SU-DHL-6 (cell line): ENCODE measurements at regions not wholly inside any gene's neighbourhood (a gene's known extent, or its start where the extent isn't known, plus 50 kb on each side); places are given as distances from the start of the nearest gene placed in this dataset.

ENCODE experiments used
- CTCF ChIP-seq: fragments of 200-600 bp; sonication (generic); IDR thresholded peaks from one replicate; pipeline ENCODE4 v1.5.1; 2017; ENCODE audit warnings: antibody characterized with exemption, mild to moderate bottlenecking, low read length, moderate library complexity; ENCODE audit not compliant: insufficient read depth, poor library complexity, severe bottlenecking
- EZH2phosphoT487 ChIP-seq: fragments of 200-600 bp; sonication (generic), shearing (Covaris generic); conservative IDR thresholded peaks from 2 replicates; pipeline ENCODE4 v1.6.1; 2018; ENCODE audit warnings: mild to moderate bottlenecking, antibody characterized with exemption, low read length, moderate library complexity, mixed read lengths

GRCh38 chr1:193426061-193426460 is 239.6 kb upstream of the B3GALT2 start:
- TF ChIP-seq CTCF = no peak
- TF ChIP-seq EZH2phosphoT487 = no peak
